K562 (cell line): ENCODE measurements at regions not wholly inside any gene's neighbourhood (a gene's known extent, or its start where the extent isn't known, plus 50 kb on each side); places are given as distances from the start of the nearest gene placed in this dataset.

Experiments
- ATAC-seq: fragments of 200-7000 bp; cut with Tn5 transposase; 3 replicates; pipeline ENCODE4 v1.9.1; 2020; ENCODE audit warnings: moderate library complexity
- BruUV-seq: library from RNA; stranded (reverse); fragments of 400-500 nt; replicated peaks from 2 replicates; lab custom pipeline; 2021; lab: Mats Ljungman, UMichigan
- CTCF ChIA-PET: fragments of 300-600 bp; formaldehyde crosslinking; extraction: SDS; loops from one replicate; lab custom pipeline; 2021; ENCODE audit warnings: low intra/inter-chr PET ratio; lab: Yijun Ruan, JAX
- POLR2A ChIA-PET: fragments of 300-600, 350-650 bp; sonication (Branson Sonifier 250); formaldehyde crosslinking; extraction: SDS; loops from one replicate; lab custom pipeline; 2021; ENCODE audit warnings: antibody characterized with exemption, inconsistent platforms; lab: Yijun Ruan, JAX
- DNase-seq, 4 experiments: peaks; one replicate each; pipeline versions ENCODE4 v3.0.0 to v3.0.0-alpha.2; 2011 to 2018; ENCODE audit warnings: low spot score in 3 of 4, mixed read lengths in 3 of 4; ENCODE audit errors: extremely low read depth in 1 of 4
- FAIRE-seq: peaks from 2 replicates; lab custom pipeline; 2011; peaks lifted over from hg19 to GRCh38; lab: Jason Lieb, UNC
- H2AFZ ChIP-seq: 2 replicates; pipeline ENCODE4 v1.6.0; 2011; ENCODE audit warnings: low read depth, low read length, control low read depth, inconsistent platforms
- H3K27ac ChIP-seq: fragments of 200-600 bp; 3 replicates; pipeline ENCODE4 v1.8.0; 2011; ENCODE audit warnings: low read depth, mild to moderate bottlenecking, control low read depth, inconsistent platforms, low read length, moderate library complexity, mixed read lengths; ENCODE audit errors: extremely low read depth
- H3K27me3 ChIP-seq, 2 experiments: fragments of 300-600 bp in 1 of 2; 2 replicates in 1 of 2; 3 replicates in 1 of 2; pipeline versions ENCODE4 v1.6.0 to v1.8.0; 2011; ENCODE audit warnings: inconsistent platforms in 2 of 2, low read length in 2 of 2, mild to moderate bottlenecking in 1 of 2, mixed read lengths in 1 of 2, moderate library complexity in 1 of 2; ENCODE audit not compliant: control insufficient read depth in 2 of 2, insufficient read depth in 2 of 2
- H3K36me3 ChIP-seq: fragments of 300-600 bp; 3 replicates; pipeline ENCODE4 v1.8.0; 2011; ENCODE audit warnings: mild to moderate bottlenecking, low read length, inconsistent platforms; ENCODE audit not compliant: control insufficient read depth, insufficient read depth
- H3K4me1 ChIP-seq, 2 experiments: fragments of 200-600 bp in 1 of 2; replicated peaks in 1 of 2; 2 replicates in 1 of 2; 3 replicates in 1 of 2; pipeline versions ENCODE4 v1.5.1 to v1.8.0; 2011; ENCODE audit warnings: inconsistent platforms in 2 of 2, low read length in 2 of 2, mild to moderate bottlenecking in 1 of 2, mixed read lengths in 1 of 2, moderate library complexity in 1 of 2; ENCODE audit not compliant: control insufficient read depth in 2 of 2, insufficient read depth in 2 of 2
- H3K4me2 ChIP-seq: 2 replicates; pipeline ENCODE4 v1.6.1; 2011; ENCODE audit warnings: low read length, control low read depth, inconsistent platforms, mixed read lengths; ENCODE audit not compliant: insufficient read depth
- H3K4me3 ChIP-seq: fragments of 200-600 bp; sonication (generic), shearing (Covaris generic); 2 replicates; pipeline ENCODE4 v1.5.1; 2016; ENCODE audit warnings: control low read depth, inconsistent platforms
- H3K79me2 ChIP-seq: fragments of 200-600 bp; 3 replicates; pipeline ENCODE4 v1.8.0; 2011; ENCODE audit warnings: low read length, inconsistent platforms; ENCODE audit not compliant: control insufficient read depth, insufficient read depth
- H3K9ac ChIP-seq, 2 experiments: 2 replicates each; pipeline versions ENCODE4 v1.6.0 to v1.6.1; 2011; ENCODE audit warnings: low read depth in 2 of 2, low read length in 2 of 2, control low read depth in 1 of 2, inconsistent platforms in 1 of 2, mild to moderate bottlenecking in 1 of 2, mixed read lengths in 1 of 2; ENCODE audit not compliant: insufficient read depth in 1 of 2
- H3K9me1 ChIP-seq: one replicate; pipeline ENCODE4 v1.6.0; 2011; ENCODE audit warnings: inconsistent platforms, mild to moderate bottlenecking, low read length, moderate library complexity; ENCODE audit not compliant: control insufficient read depth, insufficient read depth
- H3K9me3 ChIP-seq: replicated peaks from 2 replicates; pipeline ENCODE4 v1.5.1; 2011; ENCODE audit warnings: low read depth, low read length, inconsistent platforms; ENCODE audit not compliant: control insufficient read depth, insufficient read depth
- H4K20me1 ChIP-seq: replicated peaks from 2 replicates; pipeline ENCODE4 v1.6.1; 2011; ENCODE audit warnings: low read length, inconsistent platforms, mixed read lengths; ENCODE audit not compliant: control insufficient read depth, insufficient read depth
- BACH1 ChIP-seq: fragments of 200-800 bp; sonication (Bioruptor generic); IDR thresholded peaks from 2 replicates; pipeline ENCODE4 v1.6.1; 2016; ENCODE audit warnings: missing genetic modification characterization, missing compliant biosample characterization
- BCLAF1 ChIP-seq, 2 experiments: fragments of 450-650 bp in 1 of 2; IDR thresholded peaks; 2 replicates each; pipeline ENCODE4 v1.6.1; 2011 to 2017; ENCODE audit warnings: low read depth in 2 of 2, antibody characterized with exemption in 1 of 2, borderline replicate concordance in 1 of 2, low read length in 1 of 2, mild to moderate bottlenecking in 1 of 2, mixed read lengths in 1 of 2; ENCODE audit not compliant: control insufficient read depth in 1 of 2
- C11orf30 ChIP-seq: fragments of 450-650 bp; IDR thresholded peaks from 2 replicates; pipeline ENCODE4 v1.6.1; 2016; ENCODE audit warnings: low read depth, mild to moderate bottlenecking
- CREB5 ChIP-seq: fragments of 250-450 bp; sonication (Bioruptor Pico); IDR thresholded peaks from 2 replicates; pipeline ENCODE4 v1.5.0; 2020; ENCODE audit warnings: mild to moderate bottlenecking
- ELF4 ChIP-seq: fragments of 450-650 bp; formaldehyde crosslinking; IDR thresholded peaks from 2 replicates; pipeline ENCODE4 v1.4.0; 2022; ENCODE audit warnings: missing genetic modification characterization
- EP300 ChIP-seq: IDR thresholded peaks from 2 replicates; pipeline ENCODE4 v1.6.1; 2012; ENCODE audit warnings: low read length, improper control_type of control experiment
- GABPA ChIP-seq: fragments of 200-800 bp; sonication (Bioruptor generic); conservative IDR thresholded peaks from 2 replicates; pipeline ENCODE4 v1.6.1; 2016; ENCODE audit warnings: low read depth, missing genetic modification characterization, missing compliant biosample characterization
- ILK ChIP-seq: fragments of 450-650 bp; IDR thresholded peaks from 2 replicates; pipeline ENCODE4 v1.6.1; 2016; ENCODE audit warnings: missing genetic modification characterization, low read depth, mild to moderate bottlenecking, missing compliant biosample characterization, moderate library complexity, borderline replicate concordance
- MAFG ChIP-seq: fragments of 450-650 bp; conservative IDR thresholded peaks from 2 replicates; pipeline ENCODE4 v1.6.1; 2016; ENCODE audit warnings: missing genetic modification characterization, missing compliant biosample characterization
- MAZ ChIP-seq, 2 experiments: fragments of 450-650 bp in 1 of 2; sonication (generic) in 1 of 2; formaldehyde crosslinking; IDR thresholded peaks in 1 of 2; conservative IDR thresholded peaks in 1 of 2; 2 replicates each; pipeline versions ENCODE4 v1.4.0 to v1.5.0; 2020; ENCODE audit warnings: mild to moderate bottlenecking in 1 of 2, missing genetic modification reagents in 1 of 2
- MEIS2 ChIP-seq: fragments of 450-650 bp; IDR thresholded peaks from 2 replicates; pipeline ENCODE4 v1.6.1; 2014; ENCODE audit warnings: mild to moderate bottlenecking; ENCODE audit not compliant: partially characterized antibody
- NFE2 ChIP-seq: IDR thresholded peaks from 2 replicates; pipeline ENCODE4 v1.6.1; 2014; ENCODE audit warnings: antibody characterized with exemption, low read depth
- RBM25 ChIP-seq: fragments of 200-400 bp; formaldehyde crosslinking; IDR thresholded peaks from 2 replicates; pipeline ENCODE4 v1.6.1; 2018; ENCODE audit warnings: low read length, low read depth, moderate library complexity; ENCODE audit not compliant: severe bottlenecking
- SMARCA4 ChIP-seq: fragments of 450-650 bp; IDR thresholded peaks from 2 replicates; pipeline ENCODE4 v1.6.1; 2016
- SOX6 ChIP-seq: fragments of 450-650 bp; IDR thresholded peaks from 2 replicates; pipeline ENCODE4 v1.6.1; 2014; ENCODE audit warnings: mild to moderate bottlenecking
- SPI1 ChIP-seq: IDR thresholded peaks from 2 replicates; pipeline ENCODE4 v1.6.1; 2011; ENCODE audit warnings: low read depth, low read length, control low read depth, borderline replicate concordance
- TGIF2 ChIP-seq: sonication (generic); formaldehyde crosslinking; IDR thresholded peaks from 2 replicates; pipeline ENCODE4 v1.8.1; 2022; ENCODE audit warnings: mild to moderate bottlenecking, missing genetic modification reagents, moderate library complexity
- WGBS: fragments of 100-300 bp; shearing (Covaris generic); methylation state at CpG from one replicate; pipeline ENCODE4 v1.1.6; 2016; ENCODE audit warnings: low coverage, mixed read lengths; ENCODE audit not compliant: insufficient coverage; ENCODE audit errors: missing lambda C conversion rate; 5-methylcytosine and 5-hydroxymethylcytosine counted together
- in situ Hi-C: fragments of 300-500 bp; cut with MboI; formaldehyde crosslinking; loops from 4 replicates; pipeline ENCODE4 v1.15.0; 2018; ENCODE audit warnings: inconsistent platforms, mixed read lengths
- intact Hi-C: fragments of 100-400 bp; cut with micrococcal nuclease; formaldehyde crosslinking; loops from 2 replicates; pipeline ENCODE4 v1.14.2; 2022

- Histone ChIP-seq H3K4me2 (no peak overlapping the region), H3K79me2 (no peaks in the 10 kb centered on the region), H3K27ac (peak overlapping the region; percentile 50; the same call in 2 of the 3 replicates), H3K9me1 (no peaks in the 10 kb centered on the region), H3K27me3 (no peaks in the 10 kb centered on the region), H3K4me1 (peaks cover 4 to 20% of the 10 kb centered on the region in 2 experiments; a peak in 4 of 5 replicates), H3K4me3 (no peak overlapping the region), H3K9ac (no peak overlapping the region), H3K9me3 (no peaks in the 10 kb centered on the region), H4K20me1 (no peaks in the 10 kb centered on the region), H3K36me3 (no peaks in the 10 kb centered on the region), H2AFZ (peak overlapping the region; percentile 83)
- DNase-seq (no peak), FAIRE-seq (no peak), ATAC-seq (peak; percentile 53; the same call in 2 of the 3 replicates)
- ChIA-PET POLR2A (interaction anchor here (0.6 to 1.0 kb wide), 3 partner anchors 11 to 1117 kb away, joined by 3 read pairs; no protein-coding TSS in a partner anchor), CTCF (no interaction called here)
- no TSS peak for BruUV-seq
- 17% methylated on average over 5 of the region's 5 CpGs for WGBS
- in situ Hi-C loops (no loop called here), intact Hi-C loops (no loop called here)
- peak; percentile 62; the same call in 1 of the 2 replicates for TF ChIP-seq C11orf30
- TF ChIP-seq RBM25 = no peak
- peak; percentile 56; the same call in 1 of the 2 replicates for TF ChIP-seq SPI1
- no peak for TF ChIP-seq EP300
- TF ChIP-seq ILK (tag) = no peak
- TF ChIP-seq SOX6 = peak; percentile 59; the same call in 1 of the 2 replicates
- 0 out of 4 replicates have a peak, but pooled peaks of 1 of the 2 experiments have one; percentile 16 for TF ChIP-seq MAZ (CRISPR knock-in tag; conservative IDR thresholded peaks at IDR 0.05 in 1 of 2, IDR thresholded peaks at IDR 0.05 in 1 of 2)
- no peak for TF ChIP-seq BCLAF1 (IDR thresholded peaks at IDR 0.05; ENCODE audit: borderline replicate concordance in 1 of 2, control insufficient read depth in 1 of 2, low read depth in 2 of 2, low read length in 1 of 2)
- TF ChIP-seq NFE2 = peak; percentile 74
- peak; percentile 39; the same call in 1 of the 2 replicates for TF ChIP-seq GABPA (tag)
- TF ChIP-seq SMARCA4 = 0 out of 2 replicates have a peak, but pooled peaks have one; percentile 11
- TF ChIP-seq BACH1 = peak; percentile 56; the same call in 1 of the 2 replicates
- TF ChIP-seq TGIF2 (CRISPR knock-in tag) = no peak
- peak; percentile 77 for TF ChIP-seq MEIS2
- TF ChIP-seq MAFG (tag) = peak; percentile 80
- no peak for TF ChIP-seq CREB5 (CRISPR knock-in tag)
- no peak for TF ChIP-seq ELF4 (CRISPR knock-in tag)
These were observed 166.9 kb downstream of the HLX start for GRCh38 chr1:221045842-221046831.
